Middle frontal gyrus (tissue), 1 donor: ENCODE measurements at regions not wholly inside any gene's neighbourhood (a gene's known extent, or its start where the extent isn't known, plus 50 kb on each side); places are given as distances from the start of the nearest gene placed in this dataset.
"Not testable (repeated sequence)": the region's sequence is repeated elsewhere in the genome, so short reads cannot be mapped to it uniquely, and the experiment has no call there.

Experiments
- DNase-seq: peaks from one replicate; pipeline ENCODE4 v3.0.0-alpha.2; 2015; ENCODE audit warnings: low spot score; ENCODE audit errors: extremely low spot score

DNA sequence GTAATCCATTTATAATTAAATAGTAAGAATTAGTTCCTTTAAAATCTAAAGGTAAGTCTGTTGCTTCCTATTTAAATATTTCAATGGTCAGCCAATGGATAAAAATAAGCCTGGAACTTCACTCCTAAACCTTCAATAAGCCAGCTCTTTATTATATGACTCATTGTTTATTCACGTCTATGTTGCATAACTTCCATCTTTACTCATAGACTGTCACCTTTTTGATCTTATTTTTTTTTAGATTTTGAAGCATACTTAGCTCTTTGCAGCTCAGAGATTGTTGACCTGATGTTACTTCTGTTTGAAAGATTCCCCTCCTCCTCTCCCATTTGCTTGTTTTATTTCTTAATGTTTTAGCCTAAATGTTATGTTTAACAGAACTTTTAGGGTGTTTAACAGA lies 1571.2 kb upstream of the RAG2 start:
- no peak for DNase-seq

DNA sequence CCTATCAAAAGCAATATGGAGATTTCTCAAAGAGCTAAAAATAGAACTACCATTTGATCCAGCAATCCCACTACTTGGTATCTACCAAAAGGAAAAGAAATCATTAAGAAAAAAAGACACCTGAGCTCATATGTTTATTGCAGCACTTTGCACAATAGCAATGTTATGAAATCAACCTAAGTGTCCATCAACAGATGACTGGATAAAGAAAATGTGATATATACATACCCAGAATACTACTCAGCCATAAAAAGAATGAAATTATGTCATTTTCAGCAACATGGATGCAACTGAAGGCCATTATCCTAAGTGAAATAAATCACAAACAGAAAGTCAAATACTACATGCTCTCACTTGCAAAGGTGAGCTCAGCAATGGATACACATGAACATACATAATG lies 1565.5 kb upstream of the RAG2 start:
- no peak for DNase-seq

DNA sequence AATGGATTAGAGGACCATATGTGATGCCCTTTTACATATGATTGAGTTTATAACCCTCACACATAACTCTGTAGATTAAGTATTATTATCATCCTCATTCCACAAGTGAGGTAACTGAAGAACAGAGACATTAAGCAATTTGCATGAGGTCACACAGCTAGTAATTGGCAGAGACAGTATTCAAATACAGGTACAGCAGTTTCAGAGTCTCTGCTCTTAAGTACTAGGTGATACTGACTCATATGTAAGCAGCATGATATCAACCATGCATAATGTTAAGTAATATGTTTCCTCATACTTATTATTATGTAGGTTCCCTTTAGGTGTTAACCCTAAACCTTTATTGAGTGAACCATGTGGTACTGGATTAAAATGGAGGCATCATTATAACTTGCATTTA lies 1562.4 kb upstream of the RAG2 start:
- DNase-seq, result no peak

DNA sequence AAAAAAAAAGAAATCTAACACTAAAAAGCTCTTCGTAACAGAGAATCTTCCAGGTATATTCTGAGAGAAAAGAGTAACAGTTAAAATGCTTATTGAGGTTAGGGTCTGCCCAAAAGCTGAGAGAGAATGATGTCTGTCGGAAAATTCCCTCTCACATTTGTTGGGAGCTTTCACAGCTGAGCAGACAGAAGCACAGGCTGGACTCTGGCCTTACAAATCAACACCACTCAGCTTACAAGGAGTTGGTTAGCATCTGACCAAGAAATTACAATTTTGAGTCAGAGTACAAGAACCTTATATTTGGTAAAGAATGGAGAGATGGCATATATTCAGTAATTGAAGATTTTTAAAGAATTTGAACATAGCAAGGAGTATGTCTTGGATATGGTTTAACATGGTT lies 1561.0 kb upstream of the RAG2 start:
- DNase-seq, result no peak

DNA sequence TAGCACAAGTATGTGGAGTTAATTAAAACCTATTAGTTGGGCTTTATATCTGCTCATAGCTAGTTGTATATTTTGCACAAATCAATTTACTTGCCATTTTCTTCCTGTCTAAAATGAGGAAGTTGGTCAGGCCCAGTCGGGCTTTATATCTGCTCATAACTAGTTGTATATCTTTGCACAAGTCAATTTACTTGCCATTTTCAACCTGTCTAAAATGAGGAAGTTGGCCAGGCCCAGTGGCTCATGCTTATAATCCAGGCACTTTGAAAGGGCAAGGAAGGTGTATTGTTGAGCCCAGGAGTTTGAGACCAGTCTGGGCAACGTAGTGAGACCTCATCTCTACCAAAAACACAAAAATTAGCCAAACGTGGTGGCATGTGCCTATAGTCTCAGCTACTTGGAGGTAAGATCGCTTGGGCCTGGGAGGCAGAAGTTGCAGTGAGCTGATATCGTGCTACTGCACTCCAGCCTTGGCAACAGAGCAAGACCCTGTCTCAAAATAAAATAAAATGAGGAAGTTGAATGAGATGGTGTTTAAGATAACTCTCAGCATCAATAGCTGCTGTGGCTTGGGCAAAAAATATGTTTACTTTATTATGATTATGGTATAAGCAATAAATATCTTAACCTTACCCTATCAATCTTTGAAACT lies 1558.6 kb upstream of the RAG2 start:
- DNase-seq, result no peak

DNA sequence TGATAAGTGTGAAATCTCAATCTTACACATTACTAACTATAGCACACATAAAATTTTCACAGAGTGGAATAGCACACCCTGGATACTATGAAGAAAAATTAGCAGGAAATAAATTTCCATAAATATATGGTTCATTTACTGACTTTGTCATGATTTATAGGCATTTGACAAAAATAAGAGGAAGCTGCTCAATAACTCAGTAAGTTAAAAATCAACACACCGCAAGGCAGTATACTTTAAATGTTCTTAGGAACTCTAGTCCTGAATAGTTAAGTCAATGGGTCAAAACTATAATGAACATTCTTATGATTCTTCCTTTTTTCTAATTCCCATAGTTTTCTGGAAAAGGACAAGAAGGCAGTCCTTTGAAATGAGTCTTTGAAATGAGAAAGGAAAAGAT lies 1557.8 kb upstream of the RAG2 start:
- DNase-seq, result no peak

DNA sequence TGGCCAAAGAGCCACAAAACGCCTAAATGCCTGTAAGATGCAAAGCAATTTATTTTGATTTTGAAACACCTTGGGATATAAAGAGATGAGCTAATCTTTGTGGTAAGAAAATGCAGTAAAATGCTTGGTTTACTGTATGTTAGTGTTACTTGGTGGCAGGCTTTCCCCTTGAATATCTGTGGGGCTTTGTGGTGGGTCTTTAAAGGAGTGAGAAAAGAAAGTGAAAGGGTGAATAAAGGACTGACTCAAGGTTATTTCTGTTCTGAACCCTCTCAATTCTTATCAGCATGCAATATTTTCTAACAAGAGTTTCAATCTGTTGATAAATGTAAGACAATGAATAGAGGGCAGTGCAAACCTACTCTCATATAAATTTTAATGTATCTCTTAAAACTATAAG lies 1555.9 kb upstream of the RAG2 start:
- DNase-seq, result no peak

DNA sequence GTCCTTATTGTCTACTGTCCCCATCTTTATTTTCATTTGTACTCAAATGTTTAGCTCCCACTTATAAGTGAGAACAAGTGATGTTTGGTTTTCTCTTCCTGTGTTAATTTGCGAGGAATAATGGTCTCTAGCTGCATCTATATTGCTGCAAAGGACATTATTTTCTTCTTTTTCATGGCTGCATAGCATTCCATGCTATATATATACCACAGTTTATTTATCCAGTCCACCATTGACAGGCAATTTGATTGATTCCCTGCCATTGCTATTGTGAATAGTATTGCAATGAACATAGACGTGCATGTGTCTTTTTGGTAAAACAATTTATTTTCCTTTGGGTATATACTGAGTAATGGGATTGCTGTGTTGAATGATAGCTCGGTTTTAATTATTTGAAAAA lies 1545.8 kb upstream of the RAG2 start:
- DNase-seq, result no peak

DNA sequence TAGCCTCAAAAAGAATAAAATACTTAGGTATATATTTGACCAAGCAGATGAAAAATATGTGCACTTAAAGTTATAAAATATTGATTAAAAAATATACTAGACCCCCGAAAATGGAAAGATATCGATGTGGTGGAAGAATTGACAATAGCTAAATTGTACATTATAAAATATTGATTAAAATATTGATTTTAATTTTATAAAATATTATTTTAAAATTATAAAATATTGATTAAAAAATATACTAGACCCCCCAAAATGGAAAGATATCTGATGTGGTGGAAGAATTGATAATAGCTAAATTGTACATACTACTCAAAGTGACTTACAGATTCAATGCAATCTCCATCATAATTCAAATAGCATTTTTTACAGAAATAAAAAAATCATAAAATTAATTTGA lies 1540.9 kb upstream of the RAG2 start:
- DNase-seq, result no peak

DNA sequence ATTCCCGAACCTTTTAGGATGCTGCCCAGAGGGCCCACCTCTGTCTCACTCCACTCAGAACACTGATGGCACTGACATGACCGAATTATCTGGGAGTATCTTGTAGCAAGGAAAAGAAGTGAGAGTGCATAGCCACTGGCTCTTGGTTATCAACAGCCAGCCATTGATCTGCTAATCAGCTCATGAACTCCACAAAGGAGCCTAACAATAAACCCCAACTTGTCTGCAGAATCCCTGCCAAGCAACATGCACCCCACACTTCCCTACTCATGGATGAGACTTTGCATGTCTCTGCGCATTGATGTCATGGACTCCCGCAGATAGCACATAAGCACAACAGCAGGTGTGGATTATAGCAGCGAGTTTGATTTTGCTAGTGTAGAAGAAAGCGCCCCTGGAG lies 1538.9 kb upstream of the RAG2 start:
- DNase-seq, result no peak

DNA sequence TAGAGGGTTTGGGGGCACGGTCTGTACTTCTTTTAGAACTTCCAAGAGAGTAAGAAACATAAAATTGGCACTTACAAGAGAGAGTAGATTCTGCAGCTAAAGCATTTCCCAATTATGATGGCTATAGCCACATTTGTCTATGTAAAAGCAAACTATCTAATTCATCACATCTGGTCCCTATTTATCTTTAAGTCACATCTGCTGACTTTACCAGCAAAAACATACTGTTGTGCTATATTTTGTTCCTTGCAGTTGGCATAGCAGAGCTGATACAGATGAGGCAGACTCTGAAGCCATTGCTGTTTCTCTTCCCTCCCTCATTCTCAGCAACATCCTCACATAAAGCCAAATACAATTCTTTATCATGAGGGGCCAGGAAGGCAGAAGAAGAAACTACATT lies 1533.5 kb upstream of the RAG2 start:
- DNase-seq, result no peak

DNA sequence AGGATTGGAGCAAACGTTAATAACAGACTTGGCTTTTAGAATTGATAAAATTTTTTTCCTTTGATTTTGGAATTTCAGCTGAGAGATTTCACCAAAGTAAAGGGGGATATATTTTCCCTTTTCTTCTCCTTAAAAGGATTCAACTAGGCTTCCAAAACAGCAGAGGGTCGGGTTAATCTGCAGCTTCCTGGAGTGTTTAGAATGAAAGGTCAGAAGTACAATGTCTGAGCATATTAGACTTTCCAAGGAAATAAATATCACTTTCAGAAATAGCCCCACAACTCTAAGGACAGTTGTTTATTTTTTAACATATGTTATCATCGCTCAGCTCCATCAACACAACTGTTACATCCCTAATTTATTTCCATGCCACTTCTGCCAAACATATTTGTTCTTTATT lies 1532.9 kb upstream of the RAG2 start:
- DNase-seq, result no peak

DNA sequence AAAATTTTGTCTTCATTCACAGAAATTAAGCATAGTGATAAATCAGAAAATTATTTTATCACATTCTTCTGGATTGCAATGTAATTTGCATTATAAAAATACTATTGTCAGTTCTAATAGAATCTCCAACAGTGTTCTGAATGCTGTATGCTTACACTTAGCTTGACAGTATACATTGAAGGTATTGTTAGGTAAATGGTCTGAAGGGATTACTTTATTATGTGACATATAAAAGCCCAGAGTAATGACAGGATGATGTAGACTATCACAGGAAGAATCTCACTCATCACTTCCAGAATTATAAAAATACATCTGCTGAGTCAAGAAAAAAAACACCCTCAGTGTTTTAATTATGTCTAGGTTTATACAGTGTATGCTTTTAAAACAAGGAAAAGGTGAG lies 1532.5 kb upstream of the RAG2 start:
- DNase-seq, result no peak

DNA sequence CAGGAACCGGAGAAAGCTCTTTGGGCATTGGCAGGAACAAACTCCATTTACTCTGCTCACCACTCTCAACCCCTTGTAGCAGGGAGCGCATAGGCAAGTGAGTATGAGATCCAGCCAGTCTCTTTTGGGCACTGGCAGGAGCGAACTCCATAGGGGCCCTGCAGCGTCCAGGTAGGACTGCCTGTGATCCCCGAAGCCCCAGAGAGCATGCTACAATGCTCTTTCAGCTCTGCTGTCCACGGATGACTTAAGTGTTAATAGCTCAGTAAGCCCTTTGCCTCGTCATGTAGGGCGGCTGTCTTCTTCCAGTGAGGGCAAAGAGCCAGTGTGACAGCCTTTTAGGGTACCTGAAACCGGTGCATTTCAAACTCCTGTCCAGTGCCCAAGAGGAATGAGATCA lies 1525.6 kb upstream of the RAG2 start:
- no peak for DNase-seq

DNA sequence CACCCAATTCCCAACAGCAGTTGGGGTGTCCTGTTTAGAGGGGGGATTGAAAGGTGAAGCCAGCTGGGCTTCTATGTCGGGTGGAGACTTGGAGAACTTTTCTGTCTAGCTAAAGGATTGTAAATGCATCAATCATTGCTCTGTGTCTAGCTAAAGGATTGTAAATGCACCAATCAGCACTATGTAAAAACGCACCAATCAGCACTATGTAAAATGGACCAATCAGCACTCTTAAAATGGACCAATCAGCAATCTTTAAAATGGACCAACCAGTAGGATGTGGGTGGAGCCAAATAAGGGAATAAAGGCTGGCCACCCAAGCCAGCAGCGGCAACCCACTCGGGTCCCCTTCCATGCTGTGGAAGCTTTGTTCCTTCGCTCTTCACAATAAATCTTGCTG lies 1518.6 kb upstream of the RAG2 start:
- DNase-seq, result not testable (repeated sequence)

DNA sequence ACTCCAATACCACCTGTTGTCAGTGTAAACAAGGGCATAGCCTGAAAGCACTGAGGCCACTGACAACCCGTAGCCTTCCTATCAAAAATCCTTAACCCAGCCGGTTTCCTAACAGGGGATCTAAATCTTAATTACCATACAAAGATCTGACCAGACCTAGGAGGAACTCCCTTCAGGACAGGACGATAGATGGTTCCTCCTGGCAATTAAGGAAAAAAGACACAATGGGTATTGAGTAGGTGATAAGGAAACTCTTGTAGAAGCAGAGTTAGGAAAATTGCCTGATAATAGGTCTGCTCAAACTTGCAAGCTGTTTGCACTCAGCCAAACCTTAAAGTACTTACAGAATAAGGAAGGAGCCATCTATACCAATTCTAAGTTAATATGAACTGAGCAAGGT lies 1517.3 kb upstream of the RAG2 start:
- not testable (repeated sequence) for DNase-seq

DNA sequence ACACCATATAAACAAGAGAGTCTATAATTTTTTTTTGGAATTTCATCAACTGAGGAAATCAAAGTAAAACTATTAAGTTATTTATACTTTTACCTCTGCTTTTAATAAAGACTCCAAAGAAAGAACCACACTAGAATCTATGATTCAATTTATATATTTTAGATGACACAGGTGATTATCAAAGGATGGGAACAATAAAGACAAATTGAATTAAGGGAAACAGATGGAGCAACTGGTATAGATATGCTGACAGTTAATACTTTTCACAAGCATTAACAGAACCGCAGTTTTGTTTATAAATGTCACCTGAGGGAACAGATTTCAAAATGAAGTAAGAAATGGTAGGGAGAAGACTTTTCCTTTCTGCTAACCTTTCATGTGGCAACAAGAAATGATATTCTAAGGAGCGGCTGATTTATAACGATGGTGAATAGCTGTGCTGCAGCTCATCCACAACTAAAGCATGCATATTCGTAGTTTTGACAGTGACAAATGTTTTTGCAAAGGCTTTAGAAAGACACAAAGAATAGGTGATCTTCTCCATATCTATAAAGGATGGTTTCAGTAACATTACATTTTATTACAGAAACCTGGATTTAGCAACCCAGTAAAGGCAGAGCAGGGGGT lies 1502.9 kb upstream of the RAG2 start:
- DNase-seq, result no peak

DNA sequence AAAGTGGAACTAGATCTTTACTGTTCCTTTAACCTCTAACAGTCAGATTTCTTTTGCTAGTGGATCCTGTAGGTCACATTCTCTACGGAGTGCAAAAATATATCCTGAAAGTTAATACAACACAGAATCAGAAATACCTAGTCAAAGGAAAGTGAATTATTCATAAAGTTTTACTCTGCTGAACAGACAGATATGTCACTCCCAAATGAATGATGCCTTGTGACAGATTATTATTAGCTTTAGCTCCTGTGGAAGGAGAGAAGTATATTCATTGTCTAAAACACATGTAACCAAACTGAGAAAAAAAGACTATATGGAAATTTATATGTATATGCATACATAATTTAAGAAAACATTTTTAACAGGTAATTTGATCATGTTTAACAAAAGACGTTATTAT lies 1497.2 kb upstream of the RAG2 start:
- no peak for DNase-seq

DNA sequence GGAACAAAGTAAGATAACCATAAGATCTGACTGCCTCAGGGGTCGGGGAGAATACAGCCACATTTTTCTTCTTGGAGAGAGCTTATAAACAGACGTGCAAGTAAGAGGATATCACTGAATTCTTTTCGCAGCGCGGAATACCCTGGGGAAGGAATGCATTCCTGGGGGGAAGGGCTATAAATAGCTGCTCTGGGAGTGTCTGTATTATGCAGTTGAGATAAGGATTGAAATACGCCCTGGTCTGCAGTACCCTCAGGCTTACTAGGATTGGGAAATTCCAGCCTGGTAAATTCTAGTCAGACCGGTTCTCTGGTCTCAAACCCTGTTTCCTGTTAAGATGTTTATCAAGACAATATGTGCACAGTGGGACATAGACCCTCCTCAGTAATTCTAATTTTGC lies 1491.7 kb upstream of the RAG2 start:
- DNase-seq, result no peak

DNA sequence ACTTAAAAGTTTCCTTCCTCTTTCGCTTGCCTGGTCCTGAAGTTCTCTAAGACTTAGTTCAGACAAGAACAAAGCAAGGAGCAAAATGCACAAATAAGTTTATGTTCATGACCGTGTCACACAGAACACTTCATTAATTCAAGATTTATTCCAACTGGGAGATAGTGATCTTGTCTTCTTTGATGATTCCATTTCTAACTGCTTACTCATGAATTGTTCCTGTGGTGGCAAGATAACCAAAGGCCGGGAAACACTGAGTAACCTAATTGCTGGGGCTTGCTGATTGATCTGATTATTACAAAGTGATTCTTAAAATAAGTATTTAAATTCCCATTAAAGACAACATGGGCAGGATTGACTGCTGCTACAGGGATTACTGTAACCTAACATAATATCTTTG lies 1462.9 kb upstream of the RAG2 start:
- DNase-seq, result no peak

DNA sequence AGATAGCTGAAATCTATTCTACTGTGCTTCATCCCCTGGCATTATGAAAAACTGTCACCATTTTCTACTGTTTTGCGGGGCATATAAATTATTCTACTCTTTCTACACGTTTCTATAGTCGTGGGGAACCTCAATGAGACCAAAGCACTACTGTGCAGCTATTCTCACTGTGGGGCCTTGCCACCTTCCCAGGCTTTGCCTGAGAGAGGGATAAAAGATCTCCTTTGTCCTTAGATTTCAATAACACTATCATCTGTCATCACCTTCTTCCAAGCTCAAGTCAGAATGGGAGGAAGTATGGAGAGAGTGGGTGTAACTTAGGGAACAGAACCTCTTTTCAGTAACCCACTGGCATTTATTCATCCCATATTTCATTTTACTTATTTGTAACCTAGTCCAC lies 1462.1 kb upstream of the RAG2 start:
- no peak for DNase-seq

DNA sequence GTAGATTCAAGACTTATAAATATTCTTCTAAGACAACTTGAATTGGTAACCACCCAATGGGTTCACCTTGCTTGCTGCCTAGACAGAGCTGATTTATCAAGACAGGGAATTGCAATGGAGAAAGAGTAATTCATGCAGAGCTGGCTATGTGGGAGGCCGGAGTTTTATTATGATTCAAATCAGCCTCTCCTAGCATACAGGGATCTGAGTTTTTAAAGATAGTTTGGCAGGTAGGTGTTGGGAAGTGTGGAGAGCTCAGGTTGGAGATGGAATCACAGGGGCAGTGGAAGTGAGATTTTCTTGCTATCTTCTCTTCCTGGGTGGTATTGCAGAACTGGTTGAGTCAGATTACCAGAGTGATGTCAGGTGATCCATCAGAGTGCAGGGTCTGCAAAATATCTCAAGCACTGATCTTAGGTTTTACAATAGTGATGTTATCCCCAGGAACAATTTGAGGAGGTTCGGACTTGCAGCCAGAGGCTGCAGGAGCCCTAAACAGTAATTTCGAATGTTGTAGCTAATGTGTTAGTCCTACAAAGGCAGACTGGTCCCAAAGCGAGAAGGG lies 1448.6 kb upstream of the RAG2 start:
- no peak for DNase-seq

DNA sequence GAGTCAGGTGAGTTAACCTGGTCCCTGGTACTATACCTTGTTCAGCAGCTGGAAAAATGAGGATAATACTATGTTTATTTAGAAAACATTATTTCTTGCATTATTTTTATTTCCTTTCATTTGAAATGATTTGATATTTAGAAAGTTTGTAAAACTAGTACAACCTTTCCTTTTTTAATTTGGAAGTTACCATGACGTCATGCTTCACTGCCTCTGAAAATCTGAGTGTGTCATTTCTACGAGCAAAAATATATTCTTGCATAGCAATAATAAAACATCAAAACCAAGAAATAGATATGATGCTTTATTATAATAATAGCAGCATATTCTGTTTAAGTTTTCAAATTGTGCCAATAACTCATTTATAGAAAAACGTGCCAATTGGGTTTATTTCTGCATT lies 1445.0 kb upstream of the RAG2 start:
- no peak for DNase-seq
